ENCODE measurements at regions not wholly inside any gene's neighbourhood (a gene's known extent, or its start where the extent isn't known, plus 50 kb on each side); places are given as distances from the start of the nearest gene placed in this dataset.
A peak's percentile ranks its signal among the peaks of the same experiment; 100 is the strongest.
"Not testable (repeated sequence)": the region's sequence is repeated elsewhere in the genome, so short reads cannot be mapped to it uniquely, and the experiment has no call there.

GRCh38 chr9:96064826-96065481 is 189.5 kb downstream of the ERCC6L2 start:
- DNase-seq (ENCODE audit: low read depth), result no peak

DNA sequence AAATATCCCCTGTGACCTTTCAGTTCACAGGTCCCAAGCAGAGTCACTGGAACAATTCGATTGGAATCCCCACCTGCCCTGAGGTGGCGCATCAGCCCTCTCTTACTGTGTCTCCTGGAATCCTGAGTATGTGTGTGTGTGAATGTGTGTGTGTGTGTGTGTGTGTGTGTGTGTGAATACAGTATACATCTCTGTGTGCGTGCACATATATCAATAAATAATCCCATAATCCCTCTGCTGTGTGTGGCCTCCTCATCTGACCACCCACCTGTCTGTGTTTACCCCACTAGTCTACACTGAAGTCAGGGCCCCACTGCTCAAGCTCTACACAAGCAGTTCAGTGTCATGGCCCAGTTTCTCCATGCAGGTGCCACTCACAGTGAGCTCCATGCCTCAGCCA is 187.4 kb downstream of the ERCC6L2 start:
- no peak for DNase-seq (ENCODE audit: low read depth)

- DNase-seq (ENCODE audit: low read depth), result no peak
Observed at GRCh38 chr9:96062031-96062430, 186.5 kb downstream of the ERCC6L2 start.

GRCh38 chr9:96061293-96061987 is 185.9 kb downstream of the ERCC6L2 start:
- DNase-seq (ENCODE audit: low read depth), result peak; percentile 18

DNA sequence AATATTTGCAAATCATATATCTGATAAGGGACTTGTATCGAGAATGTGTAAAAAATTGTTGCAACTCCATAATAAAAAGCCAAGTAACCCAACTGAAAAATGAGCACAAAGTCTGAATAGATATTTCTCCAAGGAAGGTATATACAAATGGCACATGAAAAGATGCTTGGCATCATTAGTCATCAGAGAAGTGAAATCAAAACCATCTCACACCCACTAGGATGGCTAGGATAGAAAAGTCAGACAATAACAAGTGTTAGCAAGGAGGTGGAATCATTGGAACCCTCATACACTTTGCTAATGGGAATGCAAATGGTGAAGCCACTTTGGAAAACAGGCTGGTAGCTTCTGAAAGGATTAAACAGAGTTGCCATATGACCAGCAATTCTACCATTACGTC is 182.7 kb downstream of the ERCC6L2 start:
- DNase-seq (ENCODE audit: low read depth), result no peak

DNA sequence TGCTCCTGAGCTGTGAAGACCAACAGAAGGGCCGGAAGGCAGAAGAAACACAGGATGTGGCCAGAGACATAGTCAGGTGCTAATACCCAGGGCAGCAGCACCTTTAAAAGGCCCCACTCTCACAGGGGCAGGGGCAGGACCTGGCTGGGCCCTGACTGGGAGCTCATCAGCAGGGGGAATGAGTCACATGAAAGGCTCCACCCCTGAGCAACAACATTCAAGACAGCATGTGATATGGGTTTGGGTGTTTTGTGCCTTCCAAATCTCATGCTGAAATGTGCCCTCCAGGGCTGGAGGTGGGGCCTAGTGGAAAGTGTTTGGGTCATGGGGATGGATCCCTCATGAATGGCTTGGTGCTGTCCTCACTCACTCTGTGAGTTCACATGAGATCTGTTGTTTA is 181.7 kb downstream of the ERCC6L2 start:
- DNase-seq (ENCODE audit: low read depth), result no peak

DNA sequence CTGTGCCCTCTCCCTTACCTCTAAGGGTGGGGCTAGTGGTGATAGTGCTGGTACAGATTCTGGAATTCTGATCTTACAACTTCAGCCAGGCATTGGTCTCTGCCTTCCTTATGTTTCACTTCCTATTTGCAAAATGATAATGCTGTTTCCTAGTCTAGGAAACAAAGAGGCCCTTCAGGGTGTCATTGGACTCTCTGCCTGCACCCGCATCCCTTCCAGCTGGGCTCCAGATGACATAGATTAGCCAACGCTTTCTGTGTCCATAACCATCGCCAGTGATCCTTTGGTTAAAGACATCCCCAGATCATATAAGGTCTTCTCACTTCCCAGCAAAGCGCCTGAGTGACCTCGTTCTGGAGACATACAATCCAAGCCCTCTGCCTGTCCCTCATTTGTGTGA is 180.7 kb downstream of the ERCC6L2 start:
- DNase-seq (ENCODE audit: low read depth), result no peak

DNA sequence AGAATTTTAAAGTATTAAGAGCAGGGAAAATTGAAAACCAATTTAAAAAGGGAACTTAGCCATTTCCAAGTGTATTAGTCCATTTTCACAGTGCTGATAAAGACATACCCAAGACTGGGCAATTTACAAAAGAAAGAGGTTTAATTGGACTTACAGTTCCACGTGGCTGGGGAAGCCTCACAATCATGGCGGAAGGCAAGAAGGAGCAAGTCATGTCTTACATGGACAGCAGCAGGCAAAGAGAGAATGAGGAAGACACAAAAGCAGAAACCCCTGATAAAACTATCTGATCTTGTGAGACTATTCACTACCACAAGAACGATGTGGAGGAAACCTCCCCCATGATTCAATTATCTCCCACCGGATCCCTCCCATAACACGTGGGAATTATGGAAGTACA is 178.8 kb downstream of the ERCC6L2 start:
- DNase-seq (ENCODE audit: low read depth), result not testable (repeated sequence)

GRCh38 chr9:96052686-96053085 is 177.2 kb downstream of the ERCC6L2 start:
- no peak for DNase-seq (ENCODE audit: low read depth)

DNA sequence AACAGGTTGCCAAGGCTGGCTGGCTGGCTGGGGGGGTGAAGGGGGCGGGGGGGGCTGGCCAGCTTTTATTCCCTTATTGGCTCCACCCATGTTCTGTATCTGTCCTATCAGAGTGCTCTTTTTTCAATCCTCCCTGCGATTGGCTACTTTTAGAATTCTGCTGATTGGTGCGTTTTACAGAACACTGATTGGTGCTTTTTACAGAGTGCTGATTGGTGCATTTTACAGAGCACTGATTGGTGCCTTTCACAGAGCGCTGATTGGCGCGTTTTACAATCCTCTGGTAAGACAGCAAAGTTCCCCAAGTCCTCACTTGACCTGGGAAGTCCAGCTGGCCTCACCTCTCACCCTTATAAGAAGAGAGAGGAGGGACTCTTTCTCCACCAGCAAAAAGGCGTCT is 175.9 kb downstream of the ERCC6L2 start:
- no peak for DNase-seq (ENCODE audit: low read depth)

- no peak for DNase-seq (ENCODE audit: low read depth)
Observed at GRCh38 chr9:96050861-96051155, 175.3 kb downstream of the ERCC6L2 start.

GRCh38 chr9:96050048-96050860 is 174.8 kb downstream of the ERCC6L2 start:
- no peak for DNase-seq (ENCODE audit: low read depth)

DNA sequence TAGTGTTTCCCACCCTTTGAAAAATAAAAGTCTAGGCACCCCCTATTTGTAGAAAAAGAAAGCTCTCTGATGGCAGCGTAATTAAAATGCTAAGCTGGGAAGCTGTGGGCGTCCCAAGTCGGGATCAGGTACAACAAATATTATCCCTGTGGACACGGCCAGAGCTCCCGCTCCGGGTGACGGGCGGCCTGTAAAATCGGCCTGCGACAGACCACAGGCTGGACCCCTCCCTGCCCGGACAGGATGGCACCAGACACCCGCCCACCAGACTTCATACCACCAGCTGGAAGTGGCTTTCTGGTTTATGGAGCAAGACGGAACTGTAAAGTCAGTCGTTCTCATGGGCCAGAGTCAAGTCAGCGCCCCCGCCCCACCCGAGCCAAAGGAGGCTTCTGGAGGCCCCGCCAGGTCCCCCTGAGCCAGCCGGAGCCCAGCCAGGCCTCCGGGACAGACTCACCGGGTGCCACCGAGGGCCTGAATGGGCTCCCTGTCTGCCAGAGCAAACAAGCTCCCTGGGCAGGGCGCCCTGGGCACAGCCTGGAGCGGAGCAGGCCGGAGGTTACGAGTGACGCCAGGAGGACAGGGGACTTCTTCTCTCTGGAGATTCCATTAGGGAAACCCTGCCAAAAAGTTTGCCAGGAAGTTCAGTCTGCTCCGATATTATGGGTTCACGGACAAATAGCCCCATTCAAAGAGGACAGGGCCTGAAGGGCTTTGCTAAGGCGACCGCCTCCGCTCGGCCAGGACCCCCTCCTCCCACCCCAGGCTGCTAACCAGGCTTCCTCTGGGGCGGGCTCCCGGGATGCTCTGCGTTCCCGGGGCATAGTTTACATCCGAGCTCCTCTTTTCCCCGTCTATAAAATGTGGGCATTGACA is 173.7 kb downstream of the ERCC6L2 start:
- DNase-seq (ENCODE audit: low read depth), result no peak

DNA sequence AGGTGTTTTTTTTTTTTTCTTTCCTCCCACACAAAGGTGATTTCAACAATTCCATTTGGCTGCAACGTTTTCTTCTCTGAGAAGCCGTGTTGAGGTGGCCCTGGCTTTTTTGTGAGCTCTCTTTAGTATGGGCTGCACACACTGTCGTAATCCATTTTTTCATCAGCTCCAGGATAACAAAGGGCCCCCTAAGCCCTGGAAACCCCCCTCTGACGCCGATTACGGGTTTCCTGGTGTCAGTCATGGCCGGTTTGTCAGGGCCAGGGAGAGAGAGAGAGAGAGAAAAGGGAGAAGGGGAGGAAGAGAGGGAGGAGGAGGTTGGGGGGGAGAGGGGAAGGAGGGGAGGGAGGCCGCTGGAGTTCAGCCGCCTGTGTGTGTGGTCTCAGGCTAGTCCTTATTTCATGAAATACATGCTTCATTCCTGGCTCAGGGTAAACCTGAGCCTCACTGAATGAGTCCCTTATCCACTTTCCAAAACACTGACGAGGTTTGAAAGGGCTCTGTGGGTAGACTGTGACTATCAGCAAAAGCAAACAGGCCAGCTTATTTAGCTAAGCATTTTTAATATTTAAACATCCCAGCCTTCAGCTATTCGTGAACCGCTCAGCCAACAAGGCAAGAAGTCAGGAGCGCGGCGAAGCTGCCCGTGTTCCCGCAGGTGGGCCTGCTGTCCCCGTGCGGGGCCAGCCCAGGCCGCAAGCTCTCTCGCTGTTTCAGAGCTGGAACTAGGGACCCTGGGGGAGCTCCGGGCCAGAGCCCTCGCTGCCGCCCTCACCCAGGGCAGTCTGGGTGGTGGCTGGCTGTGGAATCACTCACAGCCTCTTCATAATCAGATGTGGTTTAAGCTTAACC is 172.8 kb downstream of the ERCC6L2 start:
- DNase-seq (ENCODE audit: low read depth), result no peak

DNA sequence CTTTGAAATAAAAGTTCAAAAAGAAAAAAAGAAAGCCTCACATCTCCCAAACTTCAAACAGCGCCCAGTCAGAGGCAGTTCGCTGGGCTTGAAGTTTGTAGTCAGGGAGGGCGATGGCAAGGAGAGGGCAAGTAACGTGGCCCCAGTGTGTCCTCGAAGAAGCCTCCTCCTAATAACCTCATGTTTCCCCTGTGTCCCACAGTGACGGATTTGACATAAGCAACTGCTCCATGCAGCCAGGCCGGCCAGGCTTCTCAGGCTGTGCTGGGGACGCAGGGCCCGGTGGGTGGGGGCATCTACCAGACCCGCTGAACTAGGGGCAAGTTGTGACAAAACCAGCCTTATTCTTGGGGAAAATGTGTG is 172.2 kb downstream of the ERCC6L2 start:
- no peak for DNase-seq (ENCODE audit: low read depth)

DNA sequence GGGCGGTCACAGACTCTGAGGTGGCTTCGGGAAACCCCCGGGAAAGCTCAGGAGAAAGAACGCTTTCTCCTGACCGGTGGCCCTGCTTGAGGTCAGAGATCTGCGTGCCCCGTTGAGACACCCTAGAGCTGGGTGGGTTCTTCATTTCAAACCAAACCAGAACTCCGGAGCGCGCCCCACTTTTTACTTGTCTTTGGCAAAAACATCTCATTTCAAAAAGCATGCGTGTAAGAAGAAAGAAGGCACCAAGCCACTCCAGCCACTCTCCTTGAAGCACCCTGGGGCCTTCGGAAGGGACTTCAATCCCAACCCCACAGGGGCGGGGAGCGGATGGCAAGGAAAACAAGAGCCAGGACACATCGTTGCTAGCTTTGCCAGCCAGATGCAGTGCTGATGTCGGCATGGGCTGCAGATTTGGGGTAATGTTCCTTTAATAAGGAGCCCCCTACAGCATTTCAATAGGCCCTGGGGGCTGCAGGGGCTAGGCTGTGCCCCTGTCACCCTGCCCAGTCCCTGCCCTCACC is 171.7 kb downstream of the ERCC6L2 start:
- no peak for DNase-seq (ENCODE audit: low read depth)

DNA sequence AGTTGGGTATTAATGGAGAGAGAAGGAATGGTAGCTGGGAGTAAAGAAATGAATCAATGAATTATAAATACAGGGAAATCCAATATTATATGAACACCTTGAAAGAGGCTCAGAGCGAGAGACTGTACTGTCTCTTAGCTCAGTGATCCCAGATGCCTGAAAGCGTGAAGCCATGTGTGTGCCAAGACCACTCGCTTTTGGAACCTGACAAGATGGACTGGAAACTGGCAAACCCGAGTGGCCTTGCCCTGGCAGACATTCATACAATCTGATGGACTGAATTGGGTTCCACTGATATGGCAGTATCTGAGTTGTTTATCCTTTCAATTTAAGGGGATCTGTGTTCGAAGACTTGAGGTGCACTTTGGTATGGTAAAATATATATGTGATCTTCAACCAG is 170.3 kb downstream of the ERCC6L2 start:
- no peak for DNase-seq (ENCODE audit: low read depth)

GRCh38 chr9:96044401-96044800 is 168.9 kb downstream of the ERCC6L2 start:
- DNase-seq (ENCODE audit: low read depth), result no peak

DNA sequence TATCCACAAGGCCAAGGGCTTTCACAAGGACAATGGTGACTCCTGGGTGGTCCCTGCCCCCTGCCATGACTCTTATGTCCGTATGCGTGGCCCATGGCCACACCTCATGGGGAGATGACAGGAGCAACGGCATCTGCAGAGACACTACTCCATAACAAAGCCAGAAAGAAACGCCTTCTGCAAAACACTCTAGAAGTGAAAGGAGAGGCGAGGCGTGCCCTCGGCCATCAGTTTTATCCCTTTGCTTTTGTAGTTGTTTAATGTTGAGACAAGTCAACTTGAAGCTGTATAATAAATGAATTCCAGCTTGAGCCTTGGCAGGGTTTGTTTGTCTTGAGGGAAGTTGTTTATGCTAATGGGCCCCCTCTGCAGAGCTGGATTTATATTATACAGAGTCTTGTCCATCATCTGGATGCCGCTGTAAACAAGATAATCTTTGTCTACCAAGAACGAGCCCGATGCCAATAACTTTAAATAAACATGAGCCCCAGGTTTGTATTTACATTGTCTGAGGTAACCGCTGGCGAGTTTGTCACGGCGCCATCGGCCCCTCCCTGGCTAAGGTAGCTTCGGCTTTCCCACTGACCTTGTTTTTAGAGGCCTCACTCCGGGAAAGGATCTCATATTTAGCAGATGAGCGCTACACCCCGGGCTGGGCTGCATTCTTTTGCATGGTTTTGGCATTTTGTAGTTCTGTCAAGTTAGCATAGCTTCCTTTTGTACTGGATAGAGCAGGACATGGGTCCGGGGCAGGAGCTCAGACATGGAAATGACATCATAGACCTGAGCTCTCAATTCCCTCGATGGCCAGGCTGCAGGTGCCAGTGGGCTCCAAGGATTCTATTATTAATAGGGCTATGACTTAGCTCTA is 165.3 kb downstream of the ERCC6L2 start:
- no peak for DNase-seq (ENCODE audit: low read depth)

- no peak for DNase-seq (ENCODE audit: low read depth)
Observed at GRCh38 chr9:96038914-96039313, 163.4 kb downstream of the ERCC6L2 start.
